ENCODE measurements at regions not wholly inside any gene's neighbourhood (a gene's known extent, or its start where the extent isn't known, plus 50 kb on each side); places are given as distances from the start of the nearest gene placed in this dataset.
A peak's percentile ranks its signal among the peaks of the same experiment; 100 is the strongest.

DNA sequence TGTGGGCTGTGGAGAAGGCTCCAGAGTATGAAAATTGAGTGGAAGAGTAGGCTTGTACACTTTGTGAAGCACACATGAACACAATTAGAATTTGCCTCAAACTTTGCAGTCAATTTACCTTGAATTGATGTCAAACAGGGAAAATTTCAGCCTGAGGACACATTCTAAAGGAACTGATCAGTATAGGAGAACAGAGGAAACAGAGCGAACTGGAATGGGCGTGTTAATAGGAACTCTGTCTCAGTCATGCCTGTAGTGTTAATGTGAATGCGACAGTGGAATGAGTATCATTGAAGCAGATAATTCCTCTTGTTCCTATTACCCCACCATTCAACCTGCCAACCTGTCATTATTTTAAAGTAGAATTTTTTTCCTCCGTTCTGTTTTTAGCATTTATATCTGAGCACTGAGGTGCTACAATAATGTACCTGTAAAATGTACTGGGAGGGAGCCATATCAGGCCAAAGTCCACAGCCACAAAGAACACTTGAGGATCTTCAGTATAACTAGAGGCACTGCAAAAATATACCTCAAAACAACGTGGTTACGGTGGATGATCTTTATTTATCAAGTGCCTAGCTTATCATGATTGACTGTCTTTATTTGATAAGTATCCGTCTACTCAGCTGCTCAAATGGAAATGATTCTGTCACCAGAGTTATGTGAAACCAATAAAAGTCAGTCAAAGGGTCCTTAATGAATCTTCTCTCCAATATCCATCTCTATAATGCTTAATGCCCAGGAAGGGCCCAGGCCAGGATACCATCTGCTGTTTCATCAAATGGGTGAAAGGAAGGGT lies 125.3 kb upstream of the STMND1 start:
- peaks cover 36% of the 10 kb centered on the region for H3K27me3 Mint-ChIP-seq (ENCODE audit: low read depth)
- no peak overlapping the region for H3K27ac Mint-ChIP-seq

DNA sequence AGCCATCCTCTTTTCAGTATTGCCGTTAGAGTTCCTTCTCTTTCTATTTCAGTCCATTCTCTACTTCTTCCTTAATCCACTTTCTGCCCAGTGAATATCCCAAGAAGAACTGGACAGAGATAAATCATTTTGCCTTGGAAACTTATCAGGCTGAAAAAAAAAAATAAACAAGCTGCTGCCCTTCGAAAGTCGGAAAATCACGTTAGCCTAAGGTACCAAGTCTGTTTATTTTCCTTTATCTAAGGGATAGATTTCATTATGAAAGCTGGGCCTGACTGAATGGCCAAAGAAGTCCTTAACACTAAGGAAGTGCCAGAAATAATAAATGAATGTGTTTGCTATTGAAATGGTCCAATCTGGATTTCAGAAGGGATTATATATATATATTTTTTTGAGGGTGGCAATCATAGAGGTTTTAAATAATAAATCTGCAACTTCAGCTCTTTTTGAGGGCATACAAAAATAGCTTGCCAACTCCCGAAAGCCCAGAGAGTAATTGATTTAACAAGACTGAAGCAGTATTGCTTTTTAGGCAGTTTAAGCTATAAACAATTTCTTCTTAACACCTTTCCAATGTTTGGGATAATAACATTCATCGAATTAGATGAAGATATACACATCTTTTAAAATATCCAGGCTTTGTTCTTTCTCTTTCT lies 127.0 kb upstream of the STMND1 start:
- peaks cover 39% of the 10 kb centered on the region for H3K27me3 Mint-ChIP-seq (ENCODE audit: low read depth)
- no peak overlapping the region for H3K27ac Mint-ChIP-seq
- no peak overlapping the region for H3K4me3 Mint-ChIP-seq
- DNase-seq (ENCODE audit: low spot score), result no peak
- H3K9me3 Mint-ChIP-seq, result no peaks in the 10 kb centered on the region
- peaks cover 2% of the 10 kb centered on the region for H3K4me1 Mint-ChIP-seq (ENCODE audit: low read depth)
- H3K36me3 Mint-ChIP-seq (ENCODE audit: low read depth), result no peaks in the 10 kb centered on the region

More for the DNA sequence above, 125.3 kb upstream of the STMND1 start:
- no peaks in the 10 kb centered on the region for H3K36me3 Mint-ChIP-seq (ENCODE audit: low read depth)
- no peak for DNase-seq (ENCODE audit: low spot score)
- H3K9me3 Mint-ChIP-seq, result no peaks in the 10 kb centered on the region
- peaks cover 2% of the 10 kb centered on the region for H3K4me1 Mint-ChIP-seq (ENCODE audit: low read depth)
- no peak overlapping the region for H3K4me3 Mint-ChIP-seq

DNA sequence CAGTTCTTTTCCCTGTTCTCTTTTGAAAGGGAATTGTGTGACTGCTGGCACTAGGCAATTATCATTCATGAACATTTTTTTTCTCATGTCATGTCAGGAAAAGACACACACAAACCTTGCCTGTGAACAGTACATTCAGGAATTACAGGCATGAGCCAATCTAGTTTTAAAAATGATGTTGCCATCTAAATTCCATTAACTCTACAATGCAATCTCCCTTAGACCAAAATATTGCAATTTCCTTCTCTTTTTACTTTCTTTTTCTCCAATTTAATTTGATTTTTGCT lies 127.5 kb upstream of the STMND1 start:
- no peak overlapping the region for H3K4me3 Mint-ChIP-seq
- no peaks in the 10 kb centered on the region for H3K36me3 Mint-ChIP-seq (ENCODE audit: low read depth)
- H3K27ac Mint-ChIP-seq, result no peak overlapping the region
- no peaks in the 10 kb centered on the region for H3K9me3 Mint-ChIP-seq
- peaks cover 41% of the 10 kb centered on the region for H3K27me3 Mint-ChIP-seq (ENCODE audit: low read depth)
- peaks cover 2% of the 10 kb centered on the region for H3K4me1 Mint-ChIP-seq (ENCODE audit: low read depth)
- DNase-seq (ENCODE audit: low spot score), result no peak

DNA sequence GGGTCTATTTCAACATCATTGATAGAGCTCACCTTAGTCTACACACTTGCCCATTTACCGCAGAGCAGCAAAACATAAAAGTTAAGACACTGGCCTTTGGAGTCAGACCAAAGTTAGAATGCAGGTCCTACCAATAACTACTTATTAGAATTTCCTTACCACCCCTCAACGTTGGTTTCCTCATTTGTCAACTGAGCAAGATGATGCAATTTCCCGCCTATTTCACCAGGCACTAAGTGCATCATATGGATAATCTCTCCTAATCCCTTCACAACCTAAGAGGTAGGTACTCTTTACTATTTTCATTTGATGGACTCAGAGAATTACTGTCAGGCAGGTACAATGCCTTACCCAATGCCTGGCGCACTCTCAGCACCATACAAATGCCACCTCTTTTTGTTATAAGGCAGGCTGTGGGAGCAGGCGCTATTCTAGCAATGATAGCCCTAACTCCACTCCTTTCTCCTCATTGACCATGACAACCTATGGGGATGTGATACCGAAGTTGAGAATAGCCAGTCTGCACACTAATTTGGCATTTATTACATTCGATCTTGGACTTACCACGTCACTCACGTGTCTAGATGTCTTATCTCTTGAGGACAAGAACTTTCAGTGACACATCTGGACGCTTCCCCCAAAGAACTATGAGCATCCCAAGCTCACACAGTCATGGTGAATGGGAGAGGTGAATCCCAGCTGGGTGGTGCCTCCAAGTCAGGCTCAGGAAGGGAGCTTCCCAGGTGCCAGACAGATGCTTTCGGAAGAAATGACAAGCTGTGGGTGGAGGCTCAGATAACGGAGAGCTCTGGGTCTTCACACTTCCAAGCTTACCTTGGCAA lies 128.1 kb upstream of the STMND1 start:
- no peaks in the 10 kb centered on the region for H3K9me3 Mint-ChIP-seq

DNA sequence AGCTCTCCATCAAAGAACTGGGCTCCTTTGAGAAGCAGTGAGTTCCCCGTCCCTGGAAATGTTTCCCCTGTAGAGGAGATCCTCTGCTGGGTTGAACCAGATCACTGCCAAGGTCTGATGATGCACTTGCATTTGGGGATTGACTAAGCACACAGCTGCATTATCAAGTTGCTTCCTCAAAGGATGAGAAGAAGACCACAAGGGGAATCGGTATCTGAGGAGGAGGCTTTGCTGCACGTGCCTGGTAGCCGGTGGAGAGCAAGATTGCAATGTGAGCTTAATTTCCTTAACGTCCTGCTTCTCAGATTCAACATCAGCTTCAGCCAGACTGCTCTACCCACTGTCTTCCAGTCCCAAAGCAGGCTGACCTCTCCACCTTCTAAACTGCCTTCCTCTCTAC lies 128.8 kb upstream of the STMND1 start:
- Mint-ChIP-seq H3K4me1 (ENCODE audit: low read depth) (peaks cover 2% of the 10 kb centered on the region), H3K36me3 (ENCODE audit: low read depth) (no peaks in the 10 kb centered on the region), H3K27me3 (ENCODE audit: low read depth) (peaks cover 38% of the 10 kb centered on the region), H3K4me3 (no peak overlapping the region), H3K9me3 (no peaks in the 10 kb centered on the region), H3K27ac (no peak overlapping the region)
- no peak for DNase-seq (ENCODE audit: low spot score)

More for the DNA sequence above, 128.1 kb upstream of the STMND1 start:
- Mint-ChIP-seq H3K4me1 (ENCODE audit: low read depth) (peaks cover 2% of the 10 kb centered on the region), H3K4me3 (no peak overlapping the region), H3K36me3 (ENCODE audit: low read depth) (no peaks in the 10 kb centered on the region), H3K27ac (no peak overlapping the region), H3K27me3 (ENCODE audit: low read depth) (peaks cover 39% of the 10 kb centered on the region)
- DNase-seq (ENCODE audit: low spot score), result no peak

DNA sequence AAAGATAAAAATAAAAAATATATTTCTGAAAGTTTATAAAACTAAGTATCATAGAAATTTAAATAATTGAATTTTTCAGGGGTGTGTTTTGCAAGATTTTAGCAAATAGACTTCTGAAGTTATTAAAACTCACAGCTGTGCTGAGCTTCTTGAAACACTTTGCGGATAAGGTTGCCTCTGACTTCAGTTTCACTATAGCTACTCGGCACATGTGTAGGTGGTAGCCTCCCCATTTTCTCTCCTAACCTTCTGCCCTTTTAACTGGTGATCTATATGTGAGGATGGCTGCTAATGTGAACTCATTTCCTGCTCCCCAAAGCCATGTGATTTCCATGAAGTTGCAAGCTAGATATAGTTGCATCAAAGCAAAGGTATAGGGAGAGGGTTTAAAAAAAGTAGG lies 129.3 kb upstream of the STMND1 start:
- no peaks in the 10 kb centered on the region for H3K36me3 Mint-ChIP-seq (ENCODE audit: low read depth)
- H3K4me1 Mint-ChIP-seq (ENCODE audit: low read depth), result peaks cover 2% of the 10 kb centered on the region
- H3K27me3 Mint-ChIP-seq (ENCODE audit: low read depth), result peaks cover 36% of the 10 kb centered on the region
- no peaks in the 10 kb centered on the region for H3K9me3 Mint-ChIP-seq
- DNase-seq (ENCODE audit: low spot score), result no peak
- H3K4me3 Mint-ChIP-seq, result no peak overlapping the region
- no peak overlapping the region for H3K27ac Mint-ChIP-seq

DNA sequence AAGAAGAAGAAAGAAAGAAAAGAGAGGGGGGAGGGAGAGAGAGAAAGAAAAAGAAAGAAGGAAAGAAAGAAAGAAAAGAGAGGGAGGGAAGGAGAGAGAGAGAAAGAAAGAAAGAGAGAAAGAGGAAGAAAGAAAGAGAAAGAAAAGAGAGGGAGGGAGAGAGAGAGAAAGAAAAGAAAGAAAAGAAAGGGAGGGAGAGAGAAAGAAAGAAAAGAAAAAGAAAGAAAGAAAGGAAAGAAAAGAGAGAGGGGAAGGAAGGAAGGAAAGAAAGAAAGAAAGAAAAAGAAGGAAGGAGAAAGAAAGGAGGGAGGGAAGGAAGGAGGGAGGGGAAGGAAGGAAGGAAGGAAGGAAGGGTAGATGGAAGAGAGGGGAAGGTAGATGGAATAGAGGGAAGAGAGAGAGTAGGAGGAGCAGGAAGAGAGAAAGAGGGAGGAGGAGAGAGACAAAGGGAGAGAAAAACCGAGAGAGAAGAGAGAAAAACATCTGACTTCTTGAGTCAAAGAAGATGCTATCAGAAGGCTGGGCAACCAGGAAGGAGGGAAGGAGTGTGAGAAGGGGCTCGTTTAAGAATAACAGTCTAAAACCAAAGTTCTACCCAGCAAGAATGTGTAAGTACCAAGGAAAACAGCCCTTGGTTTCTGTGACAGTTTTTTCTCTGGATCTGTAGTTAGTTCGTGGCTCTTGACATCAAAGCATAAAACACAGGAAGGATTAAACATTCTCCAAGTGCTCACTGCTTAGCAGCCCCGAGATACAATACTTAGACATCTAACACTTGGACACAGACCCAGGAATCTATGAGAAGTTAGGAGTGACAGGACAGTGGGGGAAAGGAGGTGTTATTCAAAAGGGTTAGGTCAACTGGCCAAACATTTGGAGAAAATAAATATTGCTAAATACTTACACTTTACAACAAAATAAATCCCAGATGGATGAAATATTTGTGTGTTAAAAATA lies 131.9 kb upstream of the STMND1 start:
- peaks cover 28% of the 10 kb centered on the region for H3K27me3 Mint-ChIP-seq (ENCODE audit: low read depth)
- no peaks in the 10 kb centered on the region for H3K9me3 Mint-ChIP-seq
- H3K4me3 Mint-ChIP-seq, result no peak overlapping the region
- peaks cover 4% of the 10 kb centered on the region for H3K4me1 Mint-ChIP-seq (ENCODE audit: low read depth)
- no peak for DNase-seq (ENCODE audit: low spot score)
- H3K36me3 Mint-ChIP-seq (ENCODE audit: low read depth), result no peaks in the 10 kb centered on the region
- no peak overlapping the region for H3K27ac Mint-ChIP-seq

DNA sequence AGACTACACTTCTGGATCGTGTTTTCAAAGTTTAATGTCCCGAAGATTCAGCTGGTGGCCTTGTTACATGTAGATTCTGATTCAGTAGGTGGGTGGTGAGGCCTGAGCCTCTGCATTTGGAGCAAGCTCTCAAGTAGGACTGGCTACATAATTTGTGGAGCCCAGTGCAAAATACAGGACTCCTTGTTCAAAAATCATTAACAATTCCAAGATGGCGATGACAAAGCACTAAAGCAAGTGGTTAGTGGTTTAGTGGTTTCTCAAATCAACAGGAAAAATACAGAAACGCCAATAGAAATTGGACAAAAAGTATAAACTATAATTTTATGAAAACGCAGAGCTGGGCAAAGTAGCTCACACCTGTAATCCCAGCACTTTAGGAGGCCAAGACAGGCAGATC lies 133.7 kb upstream of the STMND1 start:
- Mint-ChIP-seq H3K4me3 (no peak overlapping the region), H3K9me3 (no peaks in the 10 kb centered on the region), H3K27me3 (ENCODE audit: low read depth) (peaks cover 30% of the 10 kb centered on the region), H3K27ac (no peak overlapping the region), H3K36me3 (ENCODE audit: low read depth) (no peaks in the 10 kb centered on the region), H3K4me1 (ENCODE audit: low read depth) (peaks cover 5% of the 10 kb centered on the region)
- DNase-seq (ENCODE audit: low spot score), result no peak

DNA sequence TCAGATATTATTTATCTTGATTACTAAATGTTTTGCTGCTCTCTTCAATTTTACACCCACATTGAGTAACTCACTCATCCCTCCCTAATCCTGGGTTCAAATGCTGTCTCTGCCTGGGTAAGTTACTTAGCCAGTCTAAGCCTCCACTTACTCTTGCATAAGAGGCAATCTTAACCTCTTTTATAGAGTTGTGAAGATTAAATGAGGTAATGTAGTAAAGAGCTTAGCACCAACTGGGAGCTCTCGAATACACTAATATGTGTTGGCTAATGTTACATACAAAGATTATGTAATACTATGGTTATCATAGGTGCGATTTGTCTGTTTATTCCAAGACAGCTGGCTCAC lies 134.4 kb upstream of the STMND1 start:
- Mint-ChIP-seq H3K36me3 (ENCODE audit: low read depth) (no peaks in the 10 kb centered on the region), H3K27ac (no peak overlapping the region), H3K9me3 (no peaks in the 10 kb centered on the region), H3K4me1 (ENCODE audit: low read depth) (peaks cover 5% of the 10 kb centered on the region), H3K27me3 (ENCODE audit: low read depth) (peaks cover 28% of the 10 kb centered on the region), H3K4me3 (no peak overlapping the region)
- no peak for DNase-seq (ENCODE audit: low spot score)

DNA sequence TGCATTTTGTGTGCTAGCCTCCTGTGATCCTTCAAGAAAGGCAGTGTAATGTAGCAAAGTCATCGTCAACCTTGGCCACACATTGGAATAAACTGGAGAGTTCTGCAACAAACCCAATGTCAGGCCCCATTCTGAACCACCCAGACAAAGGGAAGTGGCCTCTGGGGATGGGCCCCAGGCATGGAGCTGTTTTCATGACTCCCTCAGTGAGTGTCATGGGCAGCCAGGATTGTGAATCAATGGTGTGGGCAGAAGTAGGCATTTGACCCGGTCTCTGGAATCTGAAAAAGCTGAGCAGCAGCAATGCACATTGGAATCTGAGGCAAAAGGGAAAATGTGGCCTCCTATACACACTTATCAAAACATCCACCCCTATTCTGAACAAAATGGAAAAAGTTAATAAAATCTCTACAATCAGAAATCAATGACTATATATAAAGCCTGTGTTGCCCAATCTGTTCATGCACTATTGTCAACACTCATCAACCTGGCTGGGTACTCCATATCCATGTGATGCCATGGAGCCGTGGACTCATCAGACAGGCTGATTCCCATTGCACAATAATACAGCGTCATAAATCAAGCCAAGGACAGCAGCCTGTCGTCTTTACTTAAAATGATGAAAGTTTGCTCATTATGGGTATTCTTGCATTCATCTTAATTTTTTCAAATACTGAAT lies 134.9 kb upstream of the STMND1 start:
- no peak overlapping the region for H3K4me3 Mint-ChIP-seq
- DNase-seq (ENCODE audit: low spot score), result no peak
- no peak overlapping the region for H3K27ac Mint-ChIP-seq
- no peaks in the 10 kb centered on the region for H3K36me3 Mint-ChIP-seq (ENCODE audit: low read depth)
- H3K4me1 Mint-ChIP-seq (ENCODE audit: low read depth), result peaks cover 3% of the 10 kb centered on the region
- H3K27me3 Mint-ChIP-seq (ENCODE audit: low read depth), result peaks cover 32% of the 10 kb centered on the region
- H3K9me3 Mint-ChIP-seq, result no peaks in the 10 kb centered on the region

DNA sequence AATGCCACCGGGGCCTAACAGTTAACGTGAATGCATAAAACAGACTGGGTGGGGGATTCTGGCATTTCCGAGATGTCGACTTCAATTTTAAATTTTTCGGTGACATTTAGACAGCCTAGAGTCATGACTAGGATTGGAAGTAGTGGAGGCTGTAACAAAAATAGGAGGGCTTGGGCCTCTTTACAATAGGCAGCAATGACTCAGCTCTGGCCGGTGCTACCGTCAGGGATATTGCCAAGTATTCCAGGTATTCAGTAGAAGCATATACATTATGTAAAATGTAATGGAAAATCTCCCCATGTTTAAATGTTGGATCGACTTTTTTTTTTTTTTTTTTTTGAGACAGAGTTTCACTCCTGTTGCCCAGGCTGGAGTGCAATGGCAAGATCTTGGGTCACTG lies 136.2 kb upstream of the STMND1 start:
- H3K9me3 Mint-ChIP-seq, result no peaks in the 10 kb centered on the region

DNA sequence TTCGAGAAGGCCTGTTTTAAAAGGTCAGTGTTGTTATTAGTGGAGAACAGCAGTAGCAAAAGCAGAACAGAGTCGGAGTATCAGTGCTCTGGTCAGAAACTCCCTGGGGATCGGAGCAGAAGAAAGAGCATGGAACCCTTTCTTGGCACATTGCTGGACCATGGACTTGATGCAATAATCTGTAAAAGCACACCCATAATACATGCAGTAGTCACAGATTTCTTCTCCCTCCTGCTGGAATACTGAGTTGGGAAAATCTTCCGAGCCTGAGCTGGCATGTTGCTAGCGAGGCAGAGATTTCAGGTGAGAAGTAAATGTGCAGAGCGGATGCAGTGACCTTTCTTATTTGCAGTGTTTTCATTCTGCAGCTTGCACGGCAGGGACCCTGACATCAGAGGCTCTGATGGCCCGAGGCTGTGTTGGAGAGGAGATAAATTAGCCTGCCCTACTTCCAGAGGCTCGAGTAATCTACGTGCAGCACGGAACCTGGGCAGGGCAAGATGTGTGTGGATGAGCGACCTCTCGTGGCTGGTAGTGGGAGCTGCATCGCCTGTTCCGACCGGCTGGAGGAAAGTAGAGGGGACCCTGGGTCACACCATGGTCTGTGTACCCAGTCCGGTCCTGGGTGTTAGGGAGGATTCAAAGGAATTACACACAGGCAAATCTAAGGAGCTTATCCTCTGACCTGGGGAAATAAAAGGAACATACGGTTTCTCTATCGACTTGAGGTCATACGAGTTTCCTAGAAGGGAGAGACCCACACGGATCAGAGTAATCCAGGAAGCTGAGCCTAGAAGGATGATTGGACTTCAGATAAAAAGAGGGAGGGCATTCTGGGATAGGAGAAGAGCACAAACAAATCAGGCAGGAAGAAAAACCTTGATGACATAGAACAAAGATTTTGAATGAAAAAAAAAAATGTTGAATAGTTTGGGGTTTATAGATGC lies 137.0 kb upstream of the STMND1 start:
- Mint-ChIP-seq H3K27me3 (ENCODE audit: low read depth) (peaks cover 36% of the 10 kb centered on the region), H3K4me1 (ENCODE audit: low read depth) (peaks cover 3% of the 10 kb centered on the region), H3K4me3 (no peak overlapping the region), H3K9me3 (no peaks in the 10 kb centered on the region), H3K27ac (no peak overlapping the region), H3K36me3 (ENCODE audit: low read depth) (no peaks in the 10 kb centered on the region)
- DNase-seq (ENCODE audit: low spot score), result peak; percentile 52

More for the DNA sequence above, 136.2 kb upstream of the STMND1 start:
- Mint-ChIP-seq H3K4me3 (no peak overlapping the region), H3K27ac (no peak overlapping the region), H3K4me1 (ENCODE audit: low read depth) (peaks cover 3% of the 10 kb centered on the region), H3K27me3 (ENCODE audit: low read depth) (peaks cover 35% of the 10 kb centered on the region), H3K36me3 (ENCODE audit: low read depth) (no peaks in the 10 kb centered on the region)
- no peak for DNase-seq (ENCODE audit: low spot score)

All from T-helper 2 cell treated with Interferon-gamma antibody and Interleukin-4, amounts not matched to agents 5 μg/mL and 100 μg/mL, for 36 hours (primary cell).